H9 (cell line): ENCODE measurements at regions not wholly inside any gene's neighbourhood (a gene's known extent, or its start where the extent isn't known, plus 50 kb on each side); places are given as distances from the start of the nearest gene placed in this dataset.

ENCODE experiments used
- DNase-seq: peaks from one replicate; pipeline ENCODE4 v3.0.0-alpha.2; 2017
- H2AFZ ChIP-seq: one replicate; pipeline ENCODE4 v1.6.1; 2013; ENCODE audit warnings: mild to moderate bottlenecking, low read length, control low read depth, moderate library complexity
- H2AK5ac ChIP-seq: 2 replicates; pipeline ENCODE4 v1.6.1; 2013; ENCODE audit warnings: low read length, control low read depth, mixed read lengths; ENCODE audit not compliant: insufficient read length
- H2BK120ac ChIP-seq: one replicate; pipeline ENCODE4 v1.6.1; 2013; ENCODE audit warnings: low read depth, mild to moderate bottlenecking, low read length, control low read depth, inconsistent platforms; ENCODE audit not compliant: poor library complexity, severe bottlenecking
- H2BK12ac ChIP-seq: 2 replicates; pipeline ENCODE4 v1.6.1; 2013; ENCODE audit warnings: low read length, control low read depth, mixed read lengths, low read depth; ENCODE audit not compliant: insufficient read length
- H2BK15ac ChIP-seq: 2 replicates; pipeline ENCODE4 v1.6.1; 2013; ENCODE audit warnings: low read depth, low read length, control low read depth
- H2BK20ac ChIP-seq: one replicate; pipeline ENCODE4 v1.6.1; 2013; ENCODE audit warnings: low read depth, mild to moderate bottlenecking, low read length, control low read depth, inconsistent platforms; ENCODE audit not compliant: poor library complexity, severe bottlenecking
- H2BK5ac ChIP-seq: 2 replicates; pipeline ENCODE4 v1.6.1; 2013; ENCODE audit warnings: low read length, control low read depth, mixed read lengths; ENCODE audit not compliant: insufficient read length
- H3K14ac ChIP-seq: 2 replicates; pipeline ENCODE4 v1.6.1; 2013; ENCODE audit warnings: low read length, control low read depth; ENCODE audit not compliant: insufficient read depth
- H3K18ac ChIP-seq: 2 replicates; pipeline ENCODE4 v1.6.1; 2013; ENCODE audit warnings: low read depth, mild to moderate bottlenecking, mixed read lengths, low read length, control low read depth; ENCODE audit not compliant: insufficient read length
- H3K23ac ChIP-seq: 2 replicates; pipeline ENCODE4 v1.6.1; 2013; ENCODE audit warnings: low read length, control low read depth, mixed read lengths, low read depth; ENCODE audit not compliant: insufficient read length
- H3K23me2 ChIP-seq: 2 replicates; pipeline ENCODE4 v1.6.1; 2013; ENCODE audit warnings: low read depth, mild to moderate bottlenecking, mixed read lengths, low read length, control low read depth; ENCODE audit not compliant: insufficient read length, poor library complexity, severe bottlenecking
- H3K27ac ChIP-seq: 2 replicates; pipeline ENCODE4 v1.5.1; 2013; ENCODE audit warnings: low read length, control low read depth, mixed read lengths, low read depth; ENCODE audit not compliant: insufficient read length
- H3K27me3 ChIP-seq: 2 replicates; pipeline ENCODE4 v1.6.1; 2013; ENCODE audit warnings: low read length, control low read depth, inconsistent platforms; ENCODE audit not compliant: insufficient read depth
- H3K4ac ChIP-seq: 2 replicates; pipeline ENCODE4 v1.6.1; 2013; ENCODE audit warnings: low read depth, mild to moderate bottlenecking, control low read depth, inconsistent platforms, low read length, moderate library complexity
- H3K4me1 ChIP-seq: 2 replicates; pipeline ENCODE4 v1.6.1; 2013; ENCODE audit warnings: low read length, control low read depth, inconsistent platforms; ENCODE audit not compliant: insufficient read depth
- H3K4me2 ChIP-seq: 2 replicates; pipeline ENCODE4 v1.6.1; 2013; ENCODE audit warnings: low read length, control low read depth, mixed read lengths; ENCODE audit not compliant: insufficient read length, insufficient read depth
- H3K56ac ChIP-seq: 2 replicates; pipeline ENCODE4 v1.6.1; 2013; ENCODE audit warnings: low read depth, mild to moderate bottlenecking, mixed read lengths, low read length, control low read depth; ENCODE audit not compliant: insufficient read length
- H3K79me1 ChIP-seq: 2 replicates; pipeline ENCODE4 v1.6.1; 2013; ENCODE audit warnings: low read depth, mild to moderate bottlenecking, moderate library complexity, low read length, control low read depth, inconsistent platforms; ENCODE audit not compliant: insufficient read depth, poor library complexity, severe bottlenecking
- H3K79me2 ChIP-seq: 2 replicates; pipeline ENCODE4 v1.6.1; 2013; ENCODE audit warnings: low read length, control low read depth, inconsistent platforms; ENCODE audit not compliant: insufficient read depth
- H3K9ac ChIP-seq: 2 replicates; pipeline ENCODE4 v1.6.1; 2013; ENCODE audit warnings: low read length, control low read depth, mixed read lengths; ENCODE audit not compliant: insufficient read length; ENCODE audit errors: extremely low read depth
- H3K9me3 ChIP-seq: one replicate; pipeline ENCODE4 v1.6.1; 2013; ENCODE audit warnings: low read depth, low read length, inconsistent platforms; ENCODE audit not compliant: control insufficient read depth
- H3T11ph ChIP-seq: one replicate; pipeline ENCODE4 v1.6.1; 2013; ENCODE audit warnings: mild to moderate bottlenecking, low read length, control low read depth, inconsistent platforms
- H4K20me1 ChIP-seq: one replicate; pipeline ENCODE4 v1.6.1; 2013; ENCODE audit not compliant: control insufficient read depth, insufficient read length, insufficient read depth
- H4K5ac ChIP-seq: 2 replicates; pipeline ENCODE4 v1.6.1; 2013; ENCODE audit warnings: low read depth, mild to moderate bottlenecking, mixed read lengths, low read length, control low read depth; ENCODE audit not compliant: insufficient read length
- H4K8ac ChIP-seq: replicated peaks from 2 replicates; pipeline ENCODE4 v1.6.1; 2013; ENCODE audit warnings: low read length, control low read depth, mixed read lengths, low read depth; ENCODE audit not compliant: insufficient read length
- H4K91ac ChIP-seq: 2 replicates; pipeline ENCODE4 v1.6.1; 2013; ENCODE audit warnings: low read depth, mild to moderate bottlenecking, moderate library complexity, mixed read lengths, low read length, control low read depth; ENCODE audit not compliant: insufficient read length
- H3K27ac Mint-ChIP-seq, 3 experiments: 2 replicates in 2 of 3; 3 replicates in 1 of 3; pipeline ENCODE4 v1.8.0; 2020 to 2021; ENCODE audit warnings: mixed read lengths in 3 of 3, mild to moderate bottlenecking in 1 of 3, moderate library complexity in 1 of 3
- H3K27me3 Mint-ChIP-seq: 2 replicates; pipeline ENCODE4 v1.8.0; 2021; ENCODE audit warnings: low read depth, mild to moderate bottlenecking, moderate library complexity, mixed read lengths
- H3K36me3 Mint-ChIP-seq, 3 experiments: 2 replicates in 2 of 3; 3 replicates in 1 of 3; pipeline ENCODE4 v1.8.0; 2020 to 2021; ENCODE audit warnings: low read depth in 3 of 3, mixed read lengths in 3 of 3; ENCODE audit not compliant: insufficient read depth in 1 of 3
- H3K4me1 Mint-ChIP-seq, 2 experiments: 2 replicates each; pipeline ENCODE4 v1.8.0; 2020; ENCODE audit warnings: mixed read lengths in 2 of 2
- H3K4me3 Mint-ChIP-seq, 2 experiments: 2 replicates in 1 of 2; 3 replicates in 1 of 2; pipeline ENCODE4 v1.8.0; 2020 to 2021; ENCODE audit warnings: mild to moderate bottlenecking in 2 of 2, mixed read lengths in 2 of 2, moderate library complexity in 1 of 2
- H3K9me3 Mint-ChIP-seq, 2 experiments: 2 replicates in 1 of 2; 3 replicates in 1 of 2; pipeline ENCODE4 v1.8.0; 2020; ENCODE audit warnings: mild to moderate bottlenecking in 2 of 2, mixed read lengths in 2 of 2, moderate library complexity in 1 of 2
- CTCF ChIP-seq: fragments of 200-600 bp; sonication (generic); conservative IDR thresholded peaks from 3 replicates; pipeline ENCODE4 v1.8.0; 2021; ENCODE audit warnings: antibody characterized with exemption, mild to moderate bottlenecking
- WGBS: extraction: QIAGEN DNeasy Blood & Tissue Kit; methylation state at CpG from one replicate; pipeline ENCODE4 v1.1.7; 2013; ENCODE audit warnings: missing lambda C conversion rate, low lambda C conversion rate, mixed read lengths; ENCODE audit not compliant: insufficient read length; ENCODE audit errors: extremely low coverage; 5-methylcytosine and 5-hydroxymethylcytosine counted together

DNA sequence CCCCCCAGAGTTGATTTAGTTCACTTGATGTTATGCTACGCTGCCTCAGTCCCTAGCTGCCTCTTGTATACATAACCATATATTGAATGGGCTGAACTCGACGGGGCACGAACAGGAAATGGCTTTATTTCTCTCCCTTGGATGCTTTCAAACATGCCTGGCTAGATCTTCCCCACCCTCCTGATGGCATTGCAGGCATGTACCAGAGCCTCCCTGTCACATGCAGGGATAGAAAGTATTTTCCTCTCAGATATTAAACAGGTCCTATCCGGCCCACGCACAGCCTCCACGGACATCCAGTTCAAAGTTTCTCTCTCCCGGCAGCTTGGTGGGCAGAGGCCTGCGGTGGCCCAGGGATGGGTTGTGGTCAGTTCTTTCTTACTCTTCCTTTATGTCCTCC lies 422.1 kb downstream of the RPS24 start:
- TF ChIP-seq CTCF = no peak
- Histone ChIP-seq H4K8ac (no peak overlapping the region), H3K4me1 (no peaks in the 10 kb centered on the region; the same call in 1 of the 2 replicates), H3K27me3 (no peaks in the 10 kb centered on the region), H4K5ac (no peak overlapping the region), H3K79me1 (no peaks in the 10 kb centered on the region), H3K23ac (no peak overlapping the region), H4K20me1 (no peaks in the 10 kb centered on the region), H2AFZ (no peak overlapping the region), H3K14ac (no peak overlapping the region), H3K4me2 (no peak overlapping the region), H2BK5ac (no peak overlapping the region), H3K4ac (no peak overlapping the region), H2BK120ac (no peak overlapping the region), H3K56ac (no peak overlapping the region), H2BK20ac (no peak overlapping the region), H3K79me2 (no peaks in the 10 kb centered on the region), H3K18ac (no peak overlapping the region), H3K27ac (no peak overlapping the region), H3K9ac (no peak overlapping the region), H3K23me2 (no peaks in the 10 kb centered on the region), H4K91ac (no peak overlapping the region), H3T11ph (no peak overlapping the region), H2BK15ac (no peak overlapping the region), H3K9me3 (no peaks in the 10 kb centered on the region), H2AK5ac (no peak overlapping the region), H2BK12ac (no peak overlapping the region)
- peak overlapping the region in 1 of 3 experiments; percentile 32; a peak in 1 of 7 replicates for H3K27ac Mint-ChIP-seq
- no peaks in the 10 kb centered on the region for H3K36me3 Mint-ChIP-seq
- H3K4me3 Mint-ChIP-seq = no peak overlapping the region
- no CpG with 5 or more reads among the region's 9 CpGs for WGBS
- H3K27me3 Mint-ChIP-seq = peaks cover 12% of the 10 kb centered on the region
- H3K4me1 Mint-ChIP-seq = peaks cover 8 to 14% of the 10 kb centered on the region in 2 experiments
- no peaks in the 10 kb centered on the region for H3K9me3 Mint-ChIP-seq
- no peak for DNase-seq
